Caco-2 (cell line): ENCODE measurements at regions not wholly inside any gene's neighbourhood (a gene's known extent, or its start where the extent isn't known, plus 50 kb on each side); places are given as distances from the start of the nearest gene placed in this dataset.

ENCODE experiments used
- BruUV-seq: library from RNA; stranded (reverse); fragments of 400-500 nt; replicated peaks from 2 replicates; lab custom pipeline; 2021; lab: Mats Ljungman, UMichigan
- CTCF ChIA-PET: fragments of 300-600 bp; sonication (Branson Sonifier 250); formaldehyde crosslinking; loops from one replicate; lab custom pipeline; 2022; ENCODE audit warnings: antibody characterized with exemption; lab: Charles Lee
- POLR2A ChIA-PET: fragments of 300-600 bp; sonication (Branson Sonifier 250); formaldehyde crosslinking; loops from one replicate; lab custom pipeline; 2022; ENCODE audit warnings: antibody characterized with exemption; lab: Charles Lee
- DNase-seq, 2 experiments: peaks; one replicate each; pipeline versions ENCODE4 v3.0.0 to v3.0.0-alpha.2; 2020 to 2022
- H3K27me3 ChIP-seq: replicated peaks from 2 replicates; pipeline ENCODE4 v1.6.0; 2011; ENCODE audit warnings: low read length; ENCODE audit not compliant: control insufficient read depth, insufficient read depth
- H3K36me3 ChIP-seq: 2 replicates; pipeline ENCODE4 v1.5.1; 2011; ENCODE audit warnings: low read length; ENCODE audit not compliant: control insufficient read depth, insufficient read depth
- H3K4me1 ChIP-seq: fragments of 250-450 bp; sonication (Bioruptor Pico); 2 replicates; pipeline ENCODE4 v1.5.1; 2020; ENCODE audit warnings: mild to moderate bottlenecking
- H3K4me3 ChIP-seq: 2 replicates; pipeline ENCODE4 v1.5.1; 2011; ENCODE audit warnings: low read depth, mild to moderate bottlenecking, control low read depth, low read length
- H3K9me3 ChIP-seq: fragments of 250-450 bp; sonication (Bioruptor Pico); 2 replicates; pipeline ENCODE4 v1.5.1; 2020; ENCODE audit warnings: mild to moderate bottlenecking, moderate library complexity
- H3K27ac Mint-ChIP-seq: one replicate; pipeline ENCODE4 v1.8.0; 2022; ENCODE audit warnings: mixed read lengths; ENCODE audit not compliant: unreplicated experiment
- H3K27me3 Mint-ChIP-seq: one replicate; pipeline ENCODE4 v1.8.0; 2022; ENCODE audit warnings: mixed read lengths; ENCODE audit not compliant: insufficient read depth, unreplicated experiment
- H3K36me3 Mint-ChIP-seq: one replicate; pipeline ENCODE4 v1.8.0; 2022; ENCODE audit warnings: mild to moderate bottlenecking, mixed read lengths; ENCODE audit not compliant: insufficient read depth, unreplicated experiment
- H3K4me1 Mint-ChIP-seq: one replicate; pipeline ENCODE4 v1.8.0; 2022; ENCODE audit warnings: low read depth, mixed read lengths; ENCODE audit not compliant: unreplicated experiment
- H3K4me3 Mint-ChIP-seq: one replicate; pipeline ENCODE4 v1.8.0; 2022; ENCODE audit warnings: mild to moderate bottlenecking, moderate library complexity, mixed read lengths; ENCODE audit not compliant: unreplicated experiment
- H3K9me3 Mint-ChIP-seq: one replicate; pipeline ENCODE4 v1.8.0; 2022; ENCODE audit warnings: mixed read lengths; ENCODE audit not compliant: unreplicated experiment
- intact Hi-C: fragments of 100-400 bp; cut with micrococcal nuclease; formaldehyde crosslinking; loops from one replicate; pipeline ENCODE4 v1.10.0; 2022; ENCODE audit not compliant: unreplicated experiment
- TF ChIP-seq, protein P1 (sequence below), 2 experiments: fragments of 200-600 bp in 1 of 2; IDR thresholded peaks; 1 replicate in 1 of 2; 2 replicates in 1 of 2; pipeline versions ENCODE4 v1.5.1 to v1.8.0; 2011 to 2022; ENCODE audit warnings: antibody characterized with exemption in 1 of 2, control low read depth in 1 of 2, inconsistent platforms in 1 of 2, low read depth in 1 of 2, low read length in 1 of 2, mild to moderate bottlenecking in 1 of 2, moderate library complexity in 1 of 2; ENCODE audit not compliant: insufficient read depth in 1 of 2, severe bottlenecking in 1 of 2, unreplicated experiment in 1 of 2

DNA sequence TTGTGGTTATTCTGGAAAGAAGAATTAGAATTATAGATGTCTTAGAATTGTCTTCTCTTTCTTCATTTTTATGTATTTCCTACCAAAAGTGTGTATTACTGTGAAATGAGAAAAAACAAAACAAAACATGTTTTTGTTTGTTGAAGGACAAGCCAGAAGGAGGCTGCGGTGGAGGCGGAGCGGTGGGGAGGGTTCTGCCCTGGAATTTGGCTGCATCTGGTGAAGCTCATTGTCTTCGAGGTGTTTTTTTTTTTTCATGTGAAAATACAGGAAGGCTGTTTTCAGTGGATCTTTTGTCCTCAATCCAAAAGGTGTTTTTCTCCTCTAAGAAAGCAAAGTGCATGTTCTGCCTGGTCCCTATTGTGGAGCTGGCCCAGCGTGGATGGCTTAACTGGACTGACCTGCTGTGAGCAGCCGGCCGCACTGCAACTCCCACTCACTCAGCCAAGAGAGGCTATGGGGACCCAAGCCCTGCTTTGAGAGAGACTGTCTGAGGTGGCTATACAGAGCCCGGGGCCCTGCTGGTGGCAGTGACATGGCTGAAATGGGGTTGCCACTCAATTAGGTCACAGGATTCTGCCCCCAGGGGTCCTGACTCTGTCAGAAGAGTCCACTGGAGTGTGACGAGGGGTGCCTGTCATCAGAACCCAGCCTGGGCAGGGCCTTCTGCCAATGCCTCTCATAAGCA lies 184.9 kb upstream of the MKI67 start:
- no peaks in the 10 kb centered on the region for H3K9me3 Mint-ChIP-seq
- Histone ChIP-seq H3K4me3 (no peak overlapping the region), H3K4me1 (no peaks in the 10 kb centered on the region), H3K27me3 (no peaks in the 10 kb centered on the region; the same call in 1 of the 2 replicates), H3K9me3 (no peaks in the 10 kb centered on the region), H3K36me3 (no peaks in the 10 kb centered on the region)
- DNase-seq: no peak
- H3K36me3 Mint-ChIP-seq: no peaks in the 10 kb centered on the region
- ChIA-PET POLR2A (no interaction called here), CTCF (interaction anchor here (0.6 kb wide), 1 partner anchor 331 kb away, joined by 5 read pairs; no protein-coding TSS in a partner anchor)
- intact Hi-C loops: no loop called here
- BruUV-seq: no TSS peak
- H3K27me3 Mint-ChIP-seq: peaks cover 28% of the 10 kb centered on the region
- no peak overlapping the region for H3K27ac Mint-ChIP-seq
- no peak overlapping the region for H3K4me3 Mint-ChIP-seq
- H3K4me1 Mint-ChIP-seq: no peaks in the 10 kb centered on the region
- TF ChIP-seq, protein P1, sequence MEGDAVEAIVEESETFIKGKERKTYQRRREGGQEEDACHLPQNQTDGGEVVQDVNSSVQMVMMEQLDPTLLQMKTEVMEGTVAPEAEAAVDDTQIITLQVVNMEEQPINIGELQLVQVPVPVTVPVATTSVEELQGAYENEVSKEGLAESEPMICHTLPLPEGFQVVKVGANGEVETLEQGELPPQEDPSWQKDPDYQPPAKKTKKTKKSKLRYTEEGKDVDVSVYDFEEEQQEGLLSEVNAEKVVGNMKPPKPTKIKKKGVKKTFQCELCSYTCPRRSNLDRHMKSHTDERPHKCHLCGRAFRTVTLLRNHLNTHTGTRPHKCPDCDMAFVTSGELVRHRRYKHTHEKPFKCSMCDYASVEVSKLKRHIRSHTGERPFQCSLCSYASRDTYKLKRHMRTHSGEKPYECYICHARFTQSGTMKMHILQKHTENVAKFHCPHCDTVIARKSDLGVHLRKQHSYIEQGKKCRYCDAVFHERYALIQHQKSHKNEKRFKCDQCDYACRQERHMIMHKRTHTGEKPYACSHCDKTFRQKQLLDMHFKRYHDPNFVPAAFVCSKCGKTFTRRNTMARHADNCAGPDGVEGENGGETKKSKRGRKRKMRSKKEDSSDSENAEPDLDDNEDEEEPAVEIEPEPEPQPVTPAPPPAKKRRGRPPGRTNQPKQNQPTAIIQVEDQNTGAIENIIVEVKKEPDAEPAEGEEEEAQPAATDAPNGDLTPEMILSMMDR (IDR thresholded peaks at IDR 0.05; ENCODE audit: insufficient read depth in 1 of 2, low read depth in 1 of 2, low read length in 1 of 2, severe bottlenecking in 1 of 2, unreplicated experiment in 1 of 2): no peak

DNA sequence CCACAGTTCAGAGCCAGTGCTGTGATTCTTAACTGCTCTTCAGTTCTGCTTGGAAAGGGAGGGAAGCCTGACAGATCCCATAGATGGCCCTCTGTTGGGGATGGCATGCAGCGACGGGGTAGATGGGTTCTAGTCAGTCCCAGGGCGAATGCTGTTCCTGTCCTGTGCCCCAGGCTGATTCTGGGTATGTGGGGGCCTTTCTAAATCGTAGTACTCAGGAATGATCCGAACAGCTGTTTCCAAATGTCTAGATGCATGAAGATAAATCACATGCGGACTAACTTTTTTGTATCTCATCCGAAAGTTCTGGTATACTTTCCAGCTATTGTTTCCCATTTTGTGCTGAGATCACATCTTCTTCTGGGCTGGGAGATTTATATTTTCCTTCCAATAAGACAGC lies 186.0 kb upstream of the MKI67 start:
- H3K27ac Mint-ChIP-seq: no peak overlapping the region
- Histone ChIP-seq H3K4me1 (no peaks in the 10 kb centered on the region), H3K36me3 (no peaks in the 10 kb centered on the region), H3K9me3 (no peaks in the 10 kb centered on the region), H3K4me3 (no peak overlapping the region), H3K27me3 (no peaks in the 10 kb centered on the region; the same call in 1 of the 2 replicates)
- no peaks in the 10 kb centered on the region for H3K9me3 Mint-ChIP-seq
- ChIA-PET POLR2A (no interaction called here), CTCF (no interaction called here)
- no peak for DNase-seq
- no peaks in the 10 kb centered on the region for H3K4me1 Mint-ChIP-seq
- H3K36me3 Mint-ChIP-seq: no peaks in the 10 kb centered on the region
- no peak overlapping the region for H3K4me3 Mint-ChIP-seq
- intact Hi-C loops: no loop called here
- TF ChIP-seq, protein P1 (IDR thresholded peaks at IDR 0.05; ENCODE audit: insufficient read depth in 1 of 2, low read depth in 1 of 2, low read length in 1 of 2, severe bottlenecking in 1 of 2, unreplicated experiment in 1 of 2): no peak
- BruUV-seq: no TSS peak
- H3K27me3 Mint-ChIP-seq: peaks cover 28% of the 10 kb centered on the region

DNA sequence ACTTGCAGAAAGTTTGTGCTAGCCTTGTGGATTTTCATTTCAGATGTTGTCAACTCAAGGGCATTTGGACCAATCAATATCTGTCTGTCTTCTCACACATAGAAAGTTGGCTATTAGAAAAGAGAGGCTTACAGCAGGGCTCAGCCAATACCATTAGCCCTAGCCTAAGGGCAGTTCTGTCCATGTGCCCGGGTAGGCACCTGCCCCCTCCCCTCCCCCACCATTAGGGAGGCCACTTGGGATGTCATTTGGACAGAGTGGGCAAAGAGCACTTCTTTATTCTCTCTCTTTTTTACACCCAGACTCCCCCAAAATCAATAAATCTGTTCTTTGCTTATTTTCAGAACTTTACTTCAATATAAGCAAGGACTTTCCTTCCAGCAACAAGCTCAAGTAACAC lies 188.5 kb upstream of the MKI67 start:
- Mint-ChIP-seq H3K9me3 (no peaks in the 10 kb centered on the region), H3K27me3 (peaks cover 22% of the 10 kb centered on the region), H3K27ac (no peak overlapping the region), H3K4me1 (no peaks in the 10 kb centered on the region), H3K4me3 (no peak overlapping the region), H3K36me3 (no peaks in the 10 kb centered on the region)
- TF ChIP-seq, protein P1 (IDR thresholded peaks at IDR 0.05; ENCODE audit: insufficient read depth in 1 of 2, low read depth in 1 of 2, low read length in 1 of 2, severe bottlenecking in 1 of 2, unreplicated experiment in 1 of 2): no peak
- BruUV-seq: no TSS peak
- H3K27me3 ChIP-seq: no peaks in the 10 kb centered on the region; the same call in 1 of the 2 replicates
- ChIA-PET POLR2A (no interaction called here), CTCF (no interaction called here)
- no peaks in the 10 kb centered on the region for H3K9me3 ChIP-seq
- H3K4me3 ChIP-seq: no peak overlapping the region
- no peak for DNase-seq
- no peaks in the 10 kb centered on the region for H3K36me3 ChIP-seq
- intact Hi-C loops: no loop called here
- no peaks in the 10 kb centered on the region for H3K4me1 ChIP-seq
